Stimulated activated CD8-positive, alpha-beta memory T cell treated with anti-CD3 and anti-CD28 coated beads, Interleukin-7, amount 100 ng/mL, for 4 hours (primary cell): ENCODE measurements at regions not wholly inside any gene's neighbourhood (a gene's known extent, or its start where the extent isn't known, plus 50 kb on each side); places are given as distances from the start of the nearest gene placed in this dataset.

ENCODE experiments used
- DNase-seq, 2 donors: peaks; one replicate each; pipeline ENCODE4 v3.0.0-alpha.2; 2020; ENCODE audit warnings: low read depth in 2 of 2

- no peak for DNase-seq
Observed at GRCh38 chrX:22325096-22325495, 52.4 kb downstream of the CBLL2 start.

- no peak for DNase-seq
Observed at GRCh38 chrX:22329783-22330182, 57.1 kb downstream of the CBLL2 start.

- no peak for DNase-seq
Observed at GRCh38 chrX:22338740-22339139, 66.0 kb downstream of the CBLL2 start.

GRCh38 chrX:22339459-22339858, 66.7 kb downstream of the CBLL2 start:
- no peak for DNase-seq

GRCh38 chrX:22340022-22340616, 67.4 kb downstream of the CBLL2 start:
- no peak for DNase-seq

GRCh38 chrX:22343192-22343591, 70.5 kb downstream of the CBLL2 start:
- DNase-seq, result no peak

- no peak for DNase-seq
Observed at GRCh38 chrX:22345884-22346283, 73.2 kb downstream of the CBLL2 start.

GRCh38 chrX:22347491-22347890, 74.8 kb downstream of the CBLL2 start:
- no peak for DNase-seq

- DNase-seq, result no peak
Observed at GRCh38 chrX:22349116-22349515, 76.4 kb downstream of the CBLL2 start.

GRCh38 chrX:22351076-22351475, 78.4 kb downstream of the CBLL2 start:
- no peak for DNase-seq

GRCh38 chrX:22351966-22352365, 79.3 kb downstream of the CBLL2 start:
- no peak for DNase-seq

GRCh38 chrX:22357621-22358020, 84.9 kb downstream of the CBLL2 start:
- DNase-seq, result no peak

GRCh38 chrX:22360129-22360528, 87.4 kb downstream of the CBLL2 start:
- DNase-seq, result no peak

GRCh38 chrX:22365460-22365859, 92.7 kb downstream of the CBLL2 start:
- no peak for DNase-seq

- DNase-seq, result no peak
Observed at GRCh38 chrX:22366166-22366702, 93.5 kb downstream of the CBLL2 start.

GRCh38 chrX:22366906-22367305, 94.2 kb downstream of the CBLL2 start:
- no peak for DNase-seq

- DNase-seq, result no peak
Observed at GRCh38 chrX:22373094-22373493, 100.4 kb downstream of the CBLL2 start.

GRCh38 chrX:22373766-22374165, 101.1 kb downstream of the CBLL2 start:
- no peak for DNase-seq

GRCh38 chrX:22376369-22376768, 103.7 kb downstream of the CBLL2 start:
- DNase-seq, result no peak

- no peak for DNase-seq
Observed at GRCh38 chrX:22378296-22378695, 105.6 kb downstream of the CBLL2 start.

GRCh38 chrX:22383988-22384387, 111.3 kb downstream of the CBLL2 start:
- no peak for DNase-seq

- DNase-seq, result no peak
Observed at GRCh38 chrX:22389556-22390179, 117.0 kb downstream of the CBLL2 start.

GRCh38 chrX:22392133-22392948, 119.6 kb downstream of the CBLL2 start:
- DNase-seq, result no peak
